HCT116 (cell line): ENCODE measurements at regions not wholly inside any gene's neighbourhood (a gene's known extent, or its start where the extent isn't known, plus 50 kb on each side); places are given as distances from the start of the nearest gene placed in this dataset.

Experiments
- ATAC-seq: fragments of 200-7000 bp; cut with Tn5 transposase; 2 replicates; pipeline ENCODE4 v1.9.1; 2020; ENCODE audit warnings: mild to moderate bottlenecking, moderate library complexity
- BruUV-seq: library from RNA; stranded (reverse); fragments of 400-500 nt; replicated peaks from 2 replicates; lab custom pipeline; 2021; lab: Mats Ljungman, UMichigan
- CTCF ChIA-PET: fragments of 300-600 bp; sonication (Branson Sonifier 250); formaldehyde crosslinking; loops from one replicate; lab custom pipeline; 2021; ENCODE audit warnings: antibody characterized with exemption; lab: Charles Lee
- POLR2A ChIA-PET: fragments of 300-600, 350-600 bp; sonication (Branson Sonifier 250); formaldehyde crosslinking; loops from one replicate; lab custom pipeline; 2021; ENCODE audit warnings: antibody characterized with exemption; lab: Charles Lee
- RAD21 ChIA-PET, 2 experiments: fragments of 300-600 bp; sonication (Branson Sonifier 250); formaldehyde crosslinking; loops; one replicate each; lab custom pipeline; 2023; ENCODE audit warnings: low total read pairs in 2 of 2; ENCODE audit not compliant: uncharacterized antibody in 2 of 2, unreplicated experiment in 2 of 2, low non-redundant PET in 1 of 2; lab: Charles Lee
- DNase-seq: peaks from one replicate; pipeline ENCODE4 v3.0.0-alpha.2; 2010; ENCODE audit warnings: low read depth, low spot score
- H2AFZ ChIP-seq: fragments of 200-600 bp; shearing (Covaris generic), sonication (generic); 2 replicates; pipeline ENCODE4 v1.6.1; 2017; ENCODE audit warnings: low read depth, mixed run types, mixed read lengths, antibody characterized with exemption, low read length; ENCODE audit not compliant: poor library complexity, severe bottlenecking
- H3K27ac ChIP-seq: 2 replicates; pipeline ENCODE4 v1.5.1; 2012; ENCODE audit warnings: low read depth, low read length
- H3K27me3 ChIP-seq: fragments of 200-600 bp; sonication (generic); 2 replicates; pipeline ENCODE4 v1.6.1; 2016; ENCODE audit warnings: mixed run types, low read length, mixed read lengths; ENCODE audit not compliant: insufficient read depth
- H3K36me3 ChIP-seq, 2 experiments: fragments of 200-500 bp in 1 of 2; fragments of 200-600 bp in 1 of 2; sonication (Bioruptor generic) in 1 of 2; sonication (generic) in 1 of 2; 2 replicates each; pipeline versions ENCODE4 v1.5.1 to v1.6.1; 2014 to 2016; ENCODE audit warnings: low read length in 2 of 2, inconsistent platforms in 1 of 2, mixed read lengths in 1 of 2, mixed run types in 1 of 2; ENCODE audit not compliant: insufficient read depth in 2 of 2, control insufficient read depth in 1 of 2
- H3K4me1 ChIP-seq, 2 experiments: fragments of 200-600 bp in 1 of 2; sonication (generic) in 1 of 2; 2 replicates each; pipeline versions ENCODE4 v1.5.1 to v1.6.1; 2012 to 2017; ENCODE audit warnings: low read length in 2 of 2, inconsistent platforms in 1 of 2, mild to moderate bottlenecking in 1 of 2, mixed read lengths in 1 of 2, mixed run types in 1 of 2, moderate library complexity in 1 of 2; ENCODE audit not compliant: insufficient read depth in 2 of 2, control insufficient read depth in 1 of 2
- H3K4me2 ChIP-seq: fragments of 200-600 bp; sonication (generic); 2 replicates; pipeline ENCODE4 v1.6.1; 2017; ENCODE audit warnings: mixed run types, low read length, mixed read lengths
- H3K4me3 ChIP-seq, 2 experiments: fragments of 200-600 bp in 1 of 2; sonication (generic) in 1 of 2; replicated peaks in 1 of 2; 2 replicates each; pipeline ENCODE4 v1.5.1; 2011 to 2016; ENCODE audit warnings: low read length in 2 of 2, control low read depth in 1 of 2, low read depth in 1 of 2, mild to moderate bottlenecking in 1 of 2, mixed read lengths in 1 of 2, mixed run types in 1 of 2
- H3K79me2 ChIP-seq: fragments of 200-600 bp; sonication (generic); 2 replicates; pipeline ENCODE4 v1.6.1; 2017; ENCODE audit warnings: mild to moderate bottlenecking, mixed run types, low read length, moderate library complexity, mixed read lengths; ENCODE audit not compliant: insufficient read depth
- H3K9ac ChIP-seq: fragments of 200-600 bp; sonication (generic); 2 replicates; pipeline ENCODE4 v1.6.1; 2016; ENCODE audit warnings: low read length, mixed read lengths
- H3K9me2 ChIP-seq: fragments of 200-600 bp; sonication (generic), shearing (Covaris generic); 2 replicates; pipeline ENCODE4 v1.6.1; 2017; ENCODE audit warnings: mixed run types, mild to moderate bottlenecking, moderate library complexity; ENCODE audit not compliant: insufficient read depth
- H3K9me3 ChIP-seq, 2 experiments: fragments of 200-500 bp in 1 of 2; fragments of 200-600 bp in 1 of 2; sonication (Bioruptor generic) in 1 of 2; sonication (generic) in 1 of 2; 2 replicates each; pipeline ENCODE4 v1.6.1; 2014 to 2017; ENCODE audit warnings: low read length in 2 of 2, mixed read lengths in 2 of 2, inconsistent platforms in 1 of 2, low read depth in 1 of 2, mild to moderate bottlenecking in 1 of 2, mixed run types in 1 of 2, moderate library complexity in 1 of 2; ENCODE audit not compliant: control insufficient read depth in 1 of 2, insufficient read depth in 1 of 2
- H4K20me1 ChIP-seq: fragments of 200-600 bp; sonication (generic), shearing (Covaris generic); 2 replicates; pipeline ENCODE4 v1.6.1; 2017; ENCODE audit warnings: mixed run types, mild to moderate bottlenecking, moderate library complexity; ENCODE audit not compliant: insufficient read depth
- ATF3 ChIP-seq: IDR thresholded peaks from 2 replicates; pipeline ENCODE4 v1.6.1; 2012
- CBX3 ChIP-seq: IDR thresholded peaks from 2 replicates; pipeline ENCODE4 v1.6.1; 2012; ENCODE audit warnings: low read depth
- CTCF ChIP-seq, 3 experiments: fragments of 200-600 bp in 1 of 3; sonication (generic) in 1 of 3; IDR thresholded peaks in 2 of 3; conservative IDR thresholded peaks in 1 of 3; 2 replicates each; pipeline ENCODE4 v1.5.1; 2012 to 2017; ENCODE audit warnings: low read depth in 2 of 3, low read length in 2 of 3, antibody characterized with exemption in 1 of 3, borderline replicate concordance in 1 of 3, control low read depth in 1 of 3, mild to moderate bottlenecking in 1 of 3, mixed read lengths in 1 of 3, mixed run types in 1 of 3, moderate library complexity in 1 of 3; ENCODE audit not compliant: insufficient read depth in 1 of 3
- EGR1 ChIP-seq: IDR thresholded peaks from 2 replicates; pipeline ENCODE4 v1.6.1; 2012; ENCODE audit warnings: low read depth
- ELF1 ChIP-seq: IDR thresholded peaks from 2 replicates; pipeline ENCODE4 v1.6.1; 2012; ENCODE audit warnings: low read depth, borderline replicate concordance
- EZH2 ChIP-seq: fragments of 200-600 bp; sonication (generic); IDR thresholded peaks from 2 replicates; pipeline ENCODE4 v1.6.1; 2017; ENCODE audit warnings: antibody characterized with exemption, mixed run types
- EZH2phosphoT487 ChIP-seq: fragments of 200-600 bp; IDR thresholded peaks from 2 replicates; pipeline ENCODE4 v1.6.1; 2018; ENCODE audit warnings: antibody characterized with exemption, borderline replicate concordance
- FOSL1 ChIP-seq: IDR thresholded peaks from 2 replicates; pipeline ENCODE4 v1.6.1; 2012; ENCODE audit warnings: low read depth
- JUND ChIP-seq: IDR thresholded peaks from 2 replicates; pipeline ENCODE4 v1.6.1; 2012
- POLR2A ChIP-seq: IDR thresholded peaks from 2 replicates; pipeline ENCODE4 v1.7.0; 2011; ENCODE audit warnings: borderline replicate concordance; ENCODE audit not compliant: insufficient read depth, insufficient read length; ENCODE audit errors: extremely low read depth
- RAD21 ChIP-seq: IDR thresholded peaks from 2 replicates; pipeline ENCODE4 v1.6.1; 2012; ENCODE audit warnings: low read depth, mild to moderate bottlenecking
- SIN3A ChIP-seq: IDR thresholded peaks from 2 replicates; pipeline ENCODE4 v1.6.1; 2012; ENCODE audit warnings: low read depth
- SP1 ChIP-seq: IDR thresholded peaks from 2 replicates; pipeline ENCODE4 v1.6.1; 2012; ENCODE audit warnings: low read depth
- SRF ChIP-seq: IDR thresholded peaks from 2 replicates; pipeline ENCODE4 v1.6.1; 2012; ENCODE audit warnings: low read depth
- TCF7L2 ChIP-seq: IDR thresholded peaks from 2 replicates; pipeline ENCODE4 v1.7.0; 2011; ENCODE audit warnings: borderline replicate concordance, inconsistent platforms; ENCODE audit not compliant: insufficient read depth, insufficient read length; ENCODE audit errors: extremely low read depth
- ZBTB33 ChIP-seq: IDR thresholded peaks from 2 replicates; pipeline ENCODE4 v1.6.1; 2011; ENCODE audit warnings: mild to moderate bottlenecking, low read length, moderate library complexity; ENCODE audit not compliant: insufficient replicate concordance; ENCODE audit errors: extremely low read depth
- ZFX ChIP-seq: fragments of 450-650 bp; IDR thresholded peaks from 2 replicates; pipeline ENCODE4 v1.6.1; 2017
- intact Hi-C: fragments of 100-400 bp; cut with micrococcal nuclease; formaldehyde crosslinking; loops from 2 replicates; pipeline ENCODE4 v1.10.0; 2022

- H3K27me3 ChIP-seq: no peaks in the 10 kb centered on the region
- no peaks in the 10 kb centered on the region for H3K79me2 ChIP-seq
- no TSS peak for BruUV-seq
- CTCF ChIA-PET: no interaction called here
- DNase-seq (no peak), ATAC-seq (no peak)
- H3K9me2 ChIP-seq: no peaks in the 10 kb centered on the region
- H3K9me3 ChIP-seq: peaks cover 7 to 32% of the 10 kb centered on the region in 2 experiments; a peak in 2 of 4 replicates
- intact Hi-C loops: no loop called here
- H4K20me1 ChIP-seq: no peaks in the 10 kb centered on the region
- H3K4me2 ChIP-seq: no peak overlapping the region
- no peaks in the 10 kb centered on the region for H3K36me3 ChIP-seq
- POLR2A ChIA-PET: no interaction called here
- no peak overlapping the region for H2AFZ ChIP-seq
- H3K27ac ChIP-seq: no peak overlapping the region
- TF ChIP-seq SRF (no peak), ZBTB33 (no peak), ATF3 (no peak), CTCF (IDR thresholded peaks at IDR 0.05 in 2 of 3, conservative IDR thresholded peaks at IDR 0.05 in 1 of 3; ENCODE audit: borderline replicate concordance in 1 of 3, insufficient read depth in 1 of 3, low read depth in 2 of 3, low read length in 2 of 3) (no peak), TCF7L2 (no peak), EGR1 (no peak), POLR2A (no peak), FOSL1 (no peak), SP1 (no peak), SIN3A (no peak), ZFX (no peak), JUND (no peak), EZH2 (no peak), ELF1 (no peak), EZH2phosphoT487 (no peak), CBX3 (no peak), RAD21 (no peak)
- no peak overlapping the region for H3K9ac ChIP-seq
- no peaks in the 10 kb centered on the region for H3K4me1 ChIP-seq
- H3K4me3 ChIP-seq: no peak overlapping the region
- RAD21 ChIA-PET: no interaction called here
Measured at GRCh38 chr5:4189317-4189716, 593.7 kb downstream of the IRX1 start.
